Hepatocyte (in vitro differentiated cells): ENCODE measurements at regions not wholly inside any gene's neighbourhood (a gene's known extent, or its start where the extent isn't known, plus 50 kb on each side); places are given as distances from the start of the nearest gene placed in this dataset.

Experiments used
- CTCF ChIP-seq: fragments of 200-600 bp; sonication (generic); IDR thresholded peaks from 2 replicates; pipeline ENCODE4 v1.5.1; 2016; ENCODE audit warnings: antibody characterized with exemption, mild to moderate bottlenecking; ENCODE audit not compliant: poor library complexity
- EZH2 ChIP-seq: fragments of 200-600 bp; sonication (generic); IDR thresholded peaks from 2 replicates; pipeline ENCODE4 v1.6.1; 2016; ENCODE audit warnings: antibody characterized with exemption, mild to moderate bottlenecking, borderline replicate concordance
- EZH2phosphoT487 ChIP-seq: fragments of 200-600 bp; sonication (generic); IDR thresholded peaks from one replicate; pipeline ENCODE4 v1.6.1; 2018; ENCODE audit warnings: antibody characterized with exemption, mild to moderate bottlenecking, low read depth, moderate library complexity; ENCODE audit not compliant: unreplicated experiment, severe bottlenecking

GRCh38 chr18:40565805-40566509 is 1389.1 kb upstream of the PIK3C3 start:
- TF ChIP-seq EZH2 (no peak), CTCF (no peak), EZH2phosphoT487 (no peak)
